Nephron progenitor cell (in vitro differentiated cells): ENCODE measurements at regions not wholly inside any gene's neighbourhood (a gene's known extent, or its start where the extent isn't known, plus 50 kb on each side); places are given as distances from the start of the nearest gene placed in this dataset.

Source experiments
- DNase-seq: peaks from one replicate; pipeline ENCODE4 v3.0.0; 2021
- H3K27ac Mint-ChIP-seq: 2 replicates; pipeline ENCODE4 v1.8.0; 2021; ENCODE audit warnings: mild to moderate bottlenecking, moderate library complexity, mixed read lengths
- H3K27me3 Mint-ChIP-seq: 2 replicates; pipeline ENCODE4 v1.8.0; 2021; ENCODE audit warnings: mild to moderate bottlenecking, low read depth, mixed read lengths; ENCODE audit not compliant: poor library complexity
- H3K36me3 Mint-ChIP-seq: 2 replicates; pipeline ENCODE4 v1.8.0; 2021; ENCODE audit warnings: low read depth, mixed read lengths
- H3K4me1 Mint-ChIP-seq: 2 replicates; pipeline ENCODE4 v1.8.0; 2021; ENCODE audit warnings: mixed read lengths
- H3K4me3 Mint-ChIP-seq: 2 replicates; pipeline ENCODE4 v1.8.0; 2021; ENCODE audit warnings: mild to moderate bottlenecking, moderate library complexity, mixed read lengths
- H3K9me3 Mint-ChIP-seq: 2 replicates; pipeline ENCODE4 v1.8.0; 2021; ENCODE audit warnings: mild to moderate bottlenecking, moderate library complexity, mixed read lengths
- CTCF ChIP-seq: fragments of 200-600 bp; sonication (generic); IDR thresholded peaks from 2 replicates; pipeline ENCODE4 v1.5.0; 2021; ENCODE audit warnings: antibody characterized with exemption

GRCh38 chr17:13862346-13862745, 207.0 kb upstream of the COX10 start:
- Mint-ChIP-seq H3K27me3 (no peaks in the 10 kb centered on the region), H3K36me3 (peaks cover 29% of the 10 kb centered on the region), H3K27ac (no peak overlapping the region), H3K4me1 (no peaks in the 10 kb centered on the region), H3K9me3 (peaks cover 43% of the 10 kb centered on the region), H3K4me3 (no peak overlapping the region)
- TF ChIP-seq CTCF = no peak
- no peak for DNase-seq

GRCh38 chr17:13863436-13863835, 205.9 kb upstream of the COX10 start:
- no peak for DNase-seq
- no peaks in the 10 kb centered on the region for H3K4me1 Mint-ChIP-seq
- no peak overlapping the region for H3K4me3 Mint-ChIP-seq
- peaks cover 27% of the 10 kb centered on the region for H3K36me3 Mint-ChIP-seq
- peaks cover 41% of the 10 kb centered on the region for H3K9me3 Mint-ChIP-seq
- no peak overlapping the region for H3K27ac Mint-ChIP-seq
- TF ChIP-seq CTCF = no peak
- H3K27me3 Mint-ChIP-seq = no peaks in the 10 kb centered on the region

- H3K27me3 Mint-ChIP-seq = no peaks in the 10 kb centered on the region
- no peak for DNase-seq
- no peak overlapping the region for H3K4me3 Mint-ChIP-seq
- peaks cover 32% of the 10 kb centered on the region for H3K9me3 Mint-ChIP-seq
- no peaks in the 10 kb centered on the region for H3K4me1 Mint-ChIP-seq
- no peak for TF ChIP-seq CTCF
- H3K27ac Mint-ChIP-seq = no peak overlapping the region
- H3K36me3 Mint-ChIP-seq = peaks cover 22% of the 10 kb centered on the region
These were observed 204.8 kb upstream of the COX10 start for GRCh38 chr17:13864521-13864920.

- TF ChIP-seq CTCF = no peak
- H3K27me3 Mint-ChIP-seq = no peaks in the 10 kb centered on the region
- H3K4me1 Mint-ChIP-seq = peaks cover 8% of the 10 kb centered on the region
- peaks cover 18% of the 10 kb centered on the region for H3K36me3 Mint-ChIP-seq
- peaks cover 24% of the 10 kb centered on the region for H3K9me3 Mint-ChIP-seq
- H3K27ac Mint-ChIP-seq = no peak overlapping the region
- no peak overlapping the region for H3K4me3 Mint-ChIP-seq
- no peak for DNase-seq
These were observed 203.7 kb upstream of the COX10 start for GRCh38 chr17:13865650-13866049.

- H3K9me3 Mint-ChIP-seq = peaks cover 12% of the 10 kb centered on the region
- H3K36me3 Mint-ChIP-seq = peaks cover 13% of the 10 kb centered on the region
- no peak overlapping the region for H3K27ac Mint-ChIP-seq
- no peak for DNase-seq
- TF ChIP-seq CTCF = no peak
- peaks cover 8% of the 10 kb centered on the region for H3K4me1 Mint-ChIP-seq
- H3K4me3 Mint-ChIP-seq = no peak overlapping the region
- H3K27me3 Mint-ChIP-seq = no peaks in the 10 kb centered on the region
These were observed 199.9 kb upstream of the COX10 start for GRCh38 chr17:13869331-13869940.

- no peak for DNase-seq
- H3K9me3 Mint-ChIP-seq = peaks cover 12% of the 10 kb centered on the region
- H3K4me3 Mint-ChIP-seq = no peak overlapping the region
- H3K27me3 Mint-ChIP-seq = peaks cover 8% of the 10 kb centered on the region
- H3K36me3 Mint-ChIP-seq = peaks cover 13% of the 10 kb centered on the region
- H3K4me1 Mint-ChIP-seq = peaks cover 8% of the 10 kb centered on the region
- no peak overlapping the region for H3K27ac Mint-ChIP-seq
- no peak for TF ChIP-seq CTCF
These were observed 198.0 kb upstream of the COX10 start for GRCh38 chr17:13871261-13871660.
